SK-N-SH treated with all-trans-retinoic acid at 6 μM for 48 hours (cell line): ENCODE measurements at regions not wholly inside any gene's neighbourhood (a gene's known extent, or its start where the extent isn't known, plus 50 kb on each side); places are given as distances from the start of the nearest gene placed in this dataset.

Experiments used
- ATAC-seq: fragments of 200-7000 bp; cut with Tn5 transposase; 3 replicates; pipeline ENCODE4 v1.9.1; 2020; ENCODE audit warnings: mild to moderate bottlenecking, moderate library complexity
- ARNTL ChIP-seq: fragments of 450-650 bp; formaldehyde crosslinking; IDR thresholded peaks from 2 replicates; pipeline ENCODE4 v1.5.0; 2020; ENCODE audit warnings: low read depth, mild to moderate bottlenecking, moderate library complexity, borderline replicate concordance
- BACH2 ChIP-seq: fragments of 250-450 bp; sonication (Bioruptor Pico); IDR thresholded peaks from 2 replicates; pipeline ENCODE4 v1.9.0; 2021; ENCODE audit warnings: mild to moderate bottlenecking, borderline replicate concordance
- CREB5 ChIP-seq: fragments of 250-450 bp; sonication (Bioruptor Pico); IDR thresholded peaks from 2 replicates; pipeline ENCODE4 v1.5.1; 2020; ENCODE audit warnings: low read depth, mild to moderate bottlenecking, moderate library complexity
- CSDC2 ChIP-seq: fragments of 250-450 bp; sonication (Bioruptor Pico); IDR thresholded peaks from 2 replicates; pipeline ENCODE4 v1.5.0; 2020; ENCODE audit warnings: mild to moderate bottlenecking, moderate library complexity
- ESRRG ChIP-seq: fragments of 250-450 bp; sonication (Bioruptor Pico); IDR thresholded peaks from 2 replicates; pipeline ENCODE4 v1.6.1; 2021; ENCODE audit warnings: mild to moderate bottlenecking
- GLIS3 ChIP-seq: fragments of 250-450 bp; sonication (Bioruptor Pico); IDR thresholded peaks from 2 replicates; pipeline ENCODE4 v1.5.0; 2020; ENCODE audit warnings: mild to moderate bottlenecking, moderate library complexity
- ISL1 ChIP-seq: fragments of 250-450 bp; sonication (Bioruptor Pico); IDR thresholded peaks from 2 replicates; pipeline ENCODE4 v2.1.2; 2022; ENCODE audit warnings: mild to moderate bottlenecking, moderate library complexity
- OSR1 ChIP-seq: fragments of 250-450 bp; sonication (Bioruptor Pico); IDR thresholded peaks from 2 replicates; pipeline ENCODE4 v1.8.0; 2022; ENCODE audit warnings: moderate library complexity, mild to moderate bottlenecking, inconsistent platforms
- PATZ1 ChIP-seq: fragments of 250-450 bp; sonication (Bioruptor Pico); IDR thresholded peaks from 2 replicates; pipeline ENCODE4 v1.8.0; 2020; ENCODE audit warnings: mild to moderate bottlenecking, moderate library complexity, borderline replicate concordance
- PPARA ChIP-seq: fragments of 250-450 bp; sonication (Bioruptor Pico); IDR thresholded peaks from 2 replicates; pipeline ENCODE4 v1.5.0; 2020; ENCODE audit warnings: mild to moderate bottlenecking, borderline replicate concordance
- RARB ChIP-seq: fragments of 250-450 bp; sonication (Bioruptor Pico); IDR thresholded peaks from 2 replicates; pipeline ENCODE4 v1.8.0; 2021; ENCODE audit warnings: mild to moderate bottlenecking, moderate library complexity
- SNAI2 ChIP-seq: fragments of 250-450 bp; sonication (Bioruptor Pico); IDR thresholded peaks from 2 replicates; pipeline ENCODE4 v1.5.0; 2020; ENCODE audit warnings: mild to moderate bottlenecking, moderate library complexity
- TCF4 ChIP-seq: fragments of 250-450 bp; sonication (Bioruptor Pico); IDR thresholded peaks from 2 replicates; pipeline ENCODE4 v1.8.0; 2021; ENCODE audit warnings: mild to moderate bottlenecking, moderate library complexity, borderline replicate concordance
- TOX ChIP-seq: fragments of 250-450 bp; sonication (Bioruptor Pico); IDR thresholded peaks from 2 replicates; pipeline ENCODE4 v1.8.0; 2021; ENCODE audit warnings: mild to moderate bottlenecking, moderate library complexity, borderline replicate concordance
- TSHZ2 ChIP-seq: fragments of 250-450 bp; sonication (Bioruptor Pico); IDR thresholded peaks from 2 replicates; pipeline ENCODE4 v1.5.0; 2020; ENCODE audit warnings: mild to moderate bottlenecking, moderate library complexity
- ZC3H10 ChIP-seq: fragments of 250-450 bp; sonication (Bioruptor Pico); IDR thresholded peaks from 2 replicates; pipeline ENCODE4 v1.5.1; 2021; ENCODE audit warnings: mild to moderate bottlenecking, moderate library complexity
- ZFP3 ChIP-seq: fragments of 250-450 bp; sonication (Bioruptor Pico); IDR thresholded peaks from 2 replicates; pipeline ENCODE4 v1.5.0; 2020; ENCODE audit warnings: mild to moderate bottlenecking, moderate library complexity
- ZFP30 ChIP-seq: fragments of 450-650 bp; formaldehyde crosslinking; IDR thresholded peaks from 2 replicates; pipeline ENCODE4 v1.5.0; 2022; ENCODE audit warnings: mild to moderate bottlenecking, moderate library complexity
- ZNF70 ChIP-seq: fragments of 450-650 bp; formaldehyde crosslinking; IDR thresholded peaks from 2 replicates; pipeline ENCODE4 v1.5.0; 2020; ENCODE audit warnings: mild to moderate bottlenecking, moderate library complexity
- ZNF8 ChIP-seq: fragments of 450-650 bp; formaldehyde crosslinking; IDR thresholded peaks from 2 replicates; pipeline ENCODE4 v1.5.0; 2020; ENCODE audit warnings: mild to moderate bottlenecking, moderate library complexity
- TF ChIP-seq, protein P1 (sequence below): fragments of 250-450 bp; sonication (Bioruptor Pico); IDR thresholded peaks from 2 replicates; pipeline ENCODE4 v1.8.0; 2021; ENCODE audit warnings: low read depth, mild to moderate bottlenecking, moderate library complexity, borderline replicate concordance
- TF ChIP-seq, protein P2 (sequence below): fragments of 250-450 bp; sonication (Bioruptor Pico); IDR thresholded peaks from 2 replicates; pipeline ENCODE4 v1.5.1; 2021; ENCODE audit warnings: mild to moderate bottlenecking, moderate library complexity

DNA sequence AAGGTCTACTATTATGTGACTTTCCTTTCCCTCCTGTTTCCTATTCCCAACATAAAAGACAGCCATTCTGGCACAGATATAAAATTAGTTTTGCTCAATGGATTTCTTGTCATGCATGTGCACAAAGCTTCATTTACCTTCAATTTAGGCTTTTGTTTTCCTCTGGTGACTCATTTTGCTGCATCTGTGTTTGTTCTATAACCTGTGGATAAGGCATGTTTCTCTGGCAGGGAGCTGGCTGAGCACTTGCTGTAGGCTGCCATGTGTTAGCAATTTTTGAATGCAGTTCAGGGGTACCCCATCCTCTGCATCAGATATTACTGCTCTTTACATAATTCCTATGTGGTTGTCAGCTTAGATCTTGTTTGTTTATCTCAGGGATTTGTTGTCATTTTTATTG is 202.8 kb upstream of the GRID2 start:
- ATAC-seq: no peak
- peak; percentile 17; the same call in 1 of the 2 replicates for TF ChIP-seq TCF4 (CRISPR knock-in tag)
- TF ChIP-seq PATZ1 (CRISPR knock-in tag): no peak

DNA sequence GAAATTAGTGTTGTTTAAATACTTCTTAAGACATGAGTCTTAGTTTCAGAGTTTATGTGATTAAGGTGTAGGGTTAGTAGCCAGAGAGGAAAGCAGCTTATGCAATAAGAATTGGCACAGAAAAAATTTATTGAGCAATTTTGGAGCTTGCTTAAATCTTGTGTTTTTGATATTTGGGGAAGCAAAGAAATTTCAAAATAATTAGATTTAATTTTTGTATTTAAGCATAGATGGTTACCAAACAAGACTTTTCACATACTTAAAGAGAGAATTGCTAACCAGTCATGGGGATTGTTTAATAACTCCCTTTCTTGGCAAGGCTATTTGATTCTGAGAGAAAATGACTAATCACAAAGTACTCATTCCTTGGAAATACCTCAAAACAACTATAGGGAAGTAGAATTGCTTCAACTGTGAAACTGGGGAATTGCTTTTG is 202.0 kb upstream of the GRID2 start:
- peak; percentile 44; the same call in 2 of the 3 replicates for ATAC-seq
- TF ChIP-seq PPARA (CRISPR knock-in tag) (no peak), TCF4 (CRISPR knock-in tag) (no peak), ZFP3 (CRISPR knock-in tag) (no peak), ARNTL (CRISPR knock-in tag) (no peak), ZNF8 (CRISPR knock-in tag) (no peak), RARB (CRISPR knock-in tag) (no peak), CSDC2 (CRISPR knock-in tag) (no peak), GLIS3 (CRISPR knock-in tag) (no peak), TOX (CRISPR knock-in tag) (no peak)
- TF ChIP-seq, protein P1, sequence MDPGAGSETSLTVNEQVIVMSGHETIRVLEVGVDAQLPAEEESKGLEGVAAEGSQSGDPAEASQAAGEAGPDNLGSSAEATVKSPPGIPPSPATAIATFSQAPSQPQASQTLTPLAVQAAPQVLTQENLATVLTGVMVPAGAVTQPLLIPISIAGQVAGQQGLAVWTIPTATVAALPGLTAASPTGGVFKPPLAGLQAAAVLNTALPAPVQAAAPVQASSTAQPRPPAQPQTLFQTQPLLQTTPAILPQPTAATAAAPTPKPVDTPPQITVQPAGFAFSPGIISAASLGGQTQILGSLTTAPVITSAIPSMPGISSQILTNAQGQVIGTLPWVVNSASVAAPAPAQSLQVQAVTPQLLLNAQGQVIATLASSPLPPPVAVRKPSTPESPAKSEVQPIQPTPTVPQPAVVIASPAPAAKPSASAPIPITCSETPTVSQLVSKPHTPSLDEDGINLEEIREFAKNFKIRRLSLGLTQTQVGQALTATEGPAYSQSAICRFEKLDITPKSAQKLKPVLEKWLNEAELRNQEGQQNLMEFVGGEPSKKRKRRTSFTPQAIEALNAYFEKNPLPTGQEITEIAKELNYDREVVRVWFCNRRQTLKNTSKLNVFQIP: no peak

DNA sequence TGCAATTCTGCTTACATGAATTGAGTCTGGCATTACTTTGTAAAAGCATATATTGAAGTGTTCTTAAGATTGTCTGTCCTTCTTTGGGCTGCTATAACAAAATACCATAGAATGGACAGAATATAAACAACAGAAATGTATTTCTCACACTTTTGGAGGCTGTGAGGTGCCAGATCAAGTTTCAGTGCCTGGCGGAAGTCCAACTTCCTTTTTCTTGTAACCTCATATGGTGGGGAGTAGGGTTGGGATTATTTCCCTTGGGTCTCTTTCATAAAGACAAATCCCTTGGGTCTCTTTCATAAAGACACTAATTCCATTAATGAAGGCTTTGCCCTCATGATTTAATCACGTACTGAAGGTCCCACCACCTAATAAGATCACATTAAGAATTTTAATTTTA is 199.3 kb upstream of the GRID2 start:
- no peak for ATAC-seq
- no peak for TF ChIP-seq SNAI2 (CRISPR knock-in tag)
- TF ChIP-seq CSDC2 (CRISPR knock-in tag): no peak
- no peak for TF ChIP-seq ZNF8 (CRISPR knock-in tag)
- no peak for TF ChIP-seq ZFP3 (CRISPR knock-in tag)
- no peak for TF ChIP-seq ISL1
- TF ChIP-seq BACH2: no peak
- TF ChIP-seq TOX (CRISPR knock-in tag): no peak
- TF ChIP-seq ARNTL (CRISPR knock-in tag): no peak
- no peak for TF ChIP-seq OSR1 (CRISPR knock-in tag)
- TF ChIP-seq ZFP30 (CRISPR knock-in tag): no peak
- no peak for TF ChIP-seq ESRRG
- TF ChIP-seq ZNF70 (CRISPR knock-in tag): no peak
- no peak for TF ChIP-seq TSHZ2
- TF ChIP-seq GLIS3 (CRISPR knock-in tag): no peak

- ATAC-seq: no peak
- no peak for TF ChIP-seq GLIS3 (CRISPR knock-in tag)
- TF ChIP-seq PATZ1 (CRISPR knock-in tag): no peak
- TF ChIP-seq SNAI2 (CRISPR knock-in tag): no peak
- no peak for TF ChIP-seq ZFP3 (CRISPR knock-in tag)
- TF ChIP-seq, protein P2, sequence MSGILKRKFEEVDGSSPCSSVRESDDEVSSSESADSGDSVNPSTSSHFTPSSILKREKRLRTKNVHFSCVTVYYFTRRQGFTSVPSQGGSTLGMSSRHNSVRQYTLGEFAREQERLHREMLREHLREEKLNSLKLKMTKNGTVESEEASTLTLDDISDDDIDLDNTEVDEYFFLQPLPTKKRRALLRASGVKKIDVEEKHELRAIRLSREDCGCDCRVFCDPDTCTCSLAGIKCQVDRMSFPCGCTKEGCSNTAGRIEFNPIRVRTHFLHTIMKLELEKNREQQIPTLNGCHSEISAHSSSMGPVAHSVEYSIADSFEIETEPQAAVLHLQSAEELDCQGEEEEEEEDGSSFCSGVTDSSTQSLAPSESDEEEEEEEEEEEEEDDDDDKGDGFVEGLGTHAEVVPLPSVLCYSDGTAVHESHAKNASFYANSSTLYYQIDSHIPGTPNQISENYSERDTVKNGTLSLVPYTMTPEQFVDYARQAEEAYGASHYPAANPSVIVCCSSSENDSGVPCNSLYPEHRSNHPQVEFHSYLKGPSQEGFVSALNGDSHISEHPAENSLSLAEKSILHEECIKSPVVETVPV (CRISPR knock-in tag): no peak
- TF ChIP-seq ZC3H10: no peak
- no peak for TF ChIP-seq TSHZ2
- no peak for TF ChIP-seq CREB5 (CRISPR knock-in tag)
- TF ChIP-seq TCF4 (CRISPR knock-in tag): no peak
- no peak for TF ChIP-seq PPARA (CRISPR knock-in tag)
- no peak for TF ChIP-seq TOX (CRISPR knock-in tag)
- TF ChIP-seq RARB (CRISPR knock-in tag): no peak
- TF ChIP-seq ISL1: no peak
Observed at GRCh38 chr4:92106816-92107215, 196.9 kb upstream of the GRID2 start.
